ENCODE measurements at regions not wholly inside any gene's neighbourhood (a gene's known extent, or its start where the extent isn't known, plus 50 kb on each side); places are given as distances from the start of the nearest gene placed in this dataset.
"Not testable (repeated sequence)": the region's sequence is repeated elsewhere in the genome, so short reads cannot be mapped to it uniquely, and the experiment has no call there.

GRCh38 chr15:92733934-92734521 is 78.5 kb upstream of the FAM174B start:
- Histone ChIP-seq H3K9ac (ENCODE audit: low read length) (no peak overlapping the region), H3K9me3 (ENCODE audit: control insufficient read depth in 1 of 2, insufficient read depth in 1 of 2, low read depth in 1 of 2, low read length in 2 of 2) (no peaks in the 10 kb centered on the region), H3K36me3 (ENCODE audit: control insufficient read depth in 1 of 2, insufficient read depth in 2 of 2, low read length in 2 of 2) (no peaks in the 10 kb centered on the region), H3K9me2 (ENCODE audit: insufficient read depth) (0 out of 2 replicates have a peak, but pooled peaks cover 2% of the 10 kb centered on the region), H3K27me3 (ENCODE audit: insufficient read depth, low read length) (no peaks in the 10 kb centered on the region), H3K4me3 (replicated peaks in 1 of 2; ENCODE audit: low read depth in 1 of 2, low read length in 2 of 2) (no peak overlapping the region), H4K20me1 (ENCODE audit: insufficient read depth) (no peaks in the 10 kb centered on the region), H2AFZ (ENCODE audit: low read depth, low read length, poor library complexity, severe bottlenecking) (no peak overlapping the region), H3K4me1 (ENCODE audit: control insufficient read depth in 1 of 2, insufficient read depth in 2 of 2, low read length in 2 of 2) (no peaks in the 10 kb centered on the region), H3K4me2 (ENCODE audit: low read length) (no peak overlapping the region), H3K79me2 (ENCODE audit: insufficient read depth, low read length) (no peaks in the 10 kb centered on the region), H3K27ac (ENCODE audit: low read depth, low read length) (no peak overlapping the region)
- DNase-seq (ENCODE audit: low read depth, low spot score) (no peak), ATAC-seq (no peak)
- ChIA-PET POLR2A (no interaction called here), RAD21 (ENCODE audit: low non-redundant PET in 1 of 2, low total read pairs in 2 of 2, uncharacterized antibody in 2 of 2, unreplicated experiment in 2 of 2) (no interaction called here), CTCF (no interaction called here)
- intact Hi-C loops (cut with micrococcal nuclease): no loop called here
- BruUV-seq (replicated peaks): no TSS peak
- TF ChIP-seq SRF (IDR thresholded peaks at IDR 0.05; ENCODE audit: low read depth) (no peak), EZH2 (IDR thresholded peaks at IDR 0.05) (no peak), JUND (IDR thresholded peaks at IDR 0.05) (no peak), POLR2AphosphoS5 (IDR thresholded peaks at IDR 0.05; ENCODE audit: low read depth, low read length) (no peak)

- H4K20me1 ChIP-seq (ENCODE audit: insufficient read depth); ATAC-seq; H3K79me2 ChIP-seq (ENCODE audit: insufficient read depth, low read length); DNase-seq (ENCODE audit: low read depth, low spot score); RAD21 ChIA-PET (ENCODE audit: low non-redundant PET in 1 of 2, low total read pairs in 2 of 2, uncharacterized antibody in 2 of 2, unreplicated experiment in 2 of 2); H3K9ac ChIP-seq (ENCODE audit: low read length); H3K4me1 ChIP-seq (ENCODE audit: control insufficient read depth in 1 of 2, insufficient read depth in 2 of 2, low read length in 2 of 2); H3K27ac ChIP-seq (ENCODE audit: low read depth, low read length); BruUV-seq (replicated peaks); H2AFZ ChIP-seq (ENCODE audit: low read depth, low read length, poor library complexity, severe bottlenecking); CTCF ChIA-PET; intact Hi-C loops (cut with micrococcal nuclease); H3K4me2 ChIP-seq (ENCODE audit: low read length); H3K9me3 ChIP-seq (ENCODE audit: control insufficient read depth in 1 of 2, insufficient read depth in 1 of 2, low read depth in 1 of 2, low read length in 2 of 2); H3K9me2 ChIP-seq (ENCODE audit: insufficient read depth); H3K4me3 ChIP-seq (replicated peaks in 1 of 2; ENCODE audit: low read depth in 1 of 2, low read length in 2 of 2); H3K36me3 ChIP-seq (ENCODE audit: control insufficient read depth in 1 of 2, insufficient read depth in 2 of 2, low read length in 2 of 2); H3K27me3 ChIP-seq (ENCODE audit: insufficient read depth, low read length); POLR2A ChIA-PET: not testable (repeated sequence)
Observed at GRCh38 chr15:92739246-92739645, 83.7 kb upstream of the FAM174B start.

All from HCT116 (cell line).